ENCODE measurements at regions not wholly inside any gene's neighbourhood (a gene's known extent, or its start where the extent isn't known, plus 50 kb on each side); places are given as distances from the start of the nearest gene placed in this dataset.

GRCh38 chr7:152975076-152975475, 215.5 kb downstream of the ACTR3B start:
- Mint-ChIP-seq H3K27ac (no peak overlapping the region), H3K4me3 (no peak overlapping the region), H3K27me3 (no peaks in the 10 kb centered on the region), H3K4me1 (no peaks in the 10 kb centered on the region), H3K9me3 (peaks cover 0 to 18% of the 10 kb centered on the region in 2 donors)
- DNase-seq (no peak), ATAC-seq (no peak)

- no peak for ATAC-seq
- DNase-seq: no peak
- Mint-ChIP-seq H3K27ac (no peak overlapping the region), H3K9me3 (peaks cover 0 to 5% of the 10 kb centered on the region in 2 donors), H3K4me3 (no peak overlapping the region), H3K27me3 (no peaks in the 10 kb centered on the region), H3K4me1 (no peaks in the 10 kb centered on the region)
These were observed 219.8 kb downstream of the ACTR3B start for GRCh38 chr7:152979376-152979775.

GRCh38 chr7:152984421-152984820, 224.9 kb downstream of the ACTR3B start:
- ATAC-seq (no peak), DNase-seq (no peak)
- Mint-ChIP-seq H3K4me1 (no peaks in the 10 kb centered on the region), H3K4me3 (no peak overlapping the region), H3K27ac (no peak overlapping the region), H3K9me3 (peaks cover 0 to 5% of the 10 kb centered on the region in 2 donors), H3K27me3 (no peaks in the 10 kb centered on the region)

GRCh38 chr7:152986376-152986775, 226.8 kb downstream of the ACTR3B start:
- Mint-ChIP-seq H3K27me3 (peaks cover 3% of the 10 kb centered on the region), H3K27ac (no peak overlapping the region), H3K9me3 (peaks cover 0 to 5% of the 10 kb centered on the region in 2 donors), H3K4me1 (peaks cover 4% of the 10 kb centered on the region), H3K4me3 (no peak overlapping the region)
- DNase-seq (no peak), ATAC-seq (no peak)

GRCh38 chr7:152987656-152988055, 228.1 kb downstream of the ACTR3B start:
- H3K4me3 Mint-ChIP-seq: no peak overlapping the region

GRCh38 chr7:152989889-152990380, 230.4 kb downstream of the ACTR3B start:
- Mint-ChIP-seq H3K27me3 (peaks cover 8% of the 10 kb centered on the region), H3K4me3 (no peak overlapping the region), H3K9me3 (no peaks in the 10 kb centered on the region), H3K4me1 (peaks cover 4% of the 10 kb centered on the region), H3K27ac (peak overlapping the region; percentile 42 to 92)
- no peak for ATAC-seq
- DNase-seq: no peak

More at GRCh38 chr7:152987656-152988055, 228.1 kb downstream of the ACTR3B start:
- no peak overlapping the region for H3K27ac Mint-ChIP-seq
- H3K27me3 Mint-ChIP-seq: peaks cover 8% of the 10 kb centered on the region
- peaks cover 4% of the 10 kb centered on the region for H3K4me1 Mint-ChIP-seq
- ATAC-seq (no peak), DNase-seq (no peak)
- H3K9me3 Mint-ChIP-seq: no peaks in the 10 kb centered on the region

- Mint-ChIP-seq H3K4me1 (no peaks in the 10 kb centered on the region), H3K9me3 (peaks cover 0 to 34% of the 10 kb centered on the region in 2 donors), H3K27me3 (no peaks in the 10 kb centered on the region), H3K4me3 (no peak overlapping the region), H3K27ac (no peak overlapping the region)
- DNase-seq: no peak
- ATAC-seq: no peak
These were observed 238.9 kb downstream of the ACTR3B start for GRCh38 chr7:152998420-152998819.

GRCh38 chr7:153002115-153002514, 242.6 kb downstream of the ACTR3B start:
- Mint-ChIP-seq H3K27ac (no peak overlapping the region), H3K27me3 (no peaks in the 10 kb centered on the region), H3K9me3 (peaks cover 0 to 34% of the 10 kb centered on the region in 2 donors), H3K4me1 (no peaks in the 10 kb centered on the region), H3K4me3 (no peak overlapping the region)
- ATAC-seq: no peak
- DNase-seq: no peak

GRCh38 chr7:153002572-153002971, 243.0 kb downstream of the ACTR3B start:
- no peak overlapping the region for H3K27ac Mint-ChIP-seq
- H3K27me3 Mint-ChIP-seq: no peaks in the 10 kb centered on the region
- no peaks in the 10 kb centered on the region for H3K4me1 Mint-ChIP-seq
- no peak overlapping the region for H3K4me3 Mint-ChIP-seq
- peaks cover 0 to 34% of the 10 kb centered on the region in 2 donors for H3K9me3 Mint-ChIP-seq
- no peak for DNase-seq
- ATAC-seq: no peak

- H3K27ac Mint-ChIP-seq: no peak overlapping the region
- no peaks in the 10 kb centered on the region for H3K4me1 Mint-ChIP-seq
- H3K4me3 Mint-ChIP-seq: no peak overlapping the region
- peaks cover 0 to 27% of the 10 kb centered on the region in 2 donors for H3K9me3 Mint-ChIP-seq
- no peaks in the 10 kb centered on the region for H3K27me3 Mint-ChIP-seq
- DNase-seq (no peak), ATAC-seq (no peak)
These were observed 244.8 kb downstream of the ACTR3B start for GRCh38 chr7:153004341-153004740.

GRCh38 chr7:153005750-153006435, 246.3 kb downstream of the ACTR3B start:
- no peak overlapping the region for H3K27ac Mint-ChIP-seq
- peaks cover 0 to 12% of the 10 kb centered on the region in 2 donors for H3K9me3 Mint-ChIP-seq
- DNase-seq (no peak), ATAC-seq (no peak)
- no peak overlapping the region for H3K4me3 Mint-ChIP-seq
- no peaks in the 10 kb centered on the region for H3K4me1 Mint-ChIP-seq
- no peaks in the 10 kb centered on the region for H3K27me3 Mint-ChIP-seq

- Mint-ChIP-seq H3K27ac (no peak overlapping the region), H3K4me3 (no peak overlapping the region), H3K4me1 (no peaks in the 10 kb centered on the region), H3K27me3 (no peaks in the 10 kb centered on the region), H3K9me3 (peaks cover 0 to 7% of the 10 kb centered on the region in 2 donors)
- ATAC-seq (no peak), DNase-seq (no peak)
These were observed 246.9 kb downstream of the ACTR3B start for GRCh38 chr7:153006452-153006851.

GRCh38 chr7:153006911-153007310, 247.4 kb downstream of the ACTR3B start:
- Mint-ChIP-seq H3K9me3 (peaks cover 0 to 2% of the 10 kb centered on the region in 2 donors), H3K27ac (no peak overlapping the region), H3K27me3 (no peaks in the 10 kb centered on the region), H3K4me1 (no peaks in the 10 kb centered on the region), H3K4me3 (no peak overlapping the region)
- no peak for DNase-seq
- no peak for ATAC-seq

- H3K4me1 Mint-ChIP-seq: no peaks in the 10 kb centered on the region
- DNase-seq: no peak
- no peak overlapping the region for H3K4me3 Mint-ChIP-seq
These were observed 250.9 kb downstream of the ACTR3B start for GRCh38 chr7:153010416-153010815.

GRCh38 chr7:153012203-153012602, 252.7 kb downstream of the ACTR3B start:
- no peaks in the 10 kb centered on the region for H3K4me1 Mint-ChIP-seq
- ATAC-seq: no peak

More at GRCh38 chr7:153010416-153010815, 250.9 kb downstream of the ACTR3B start:
- Mint-ChIP-seq H3K9me3 (no peaks in the 10 kb centered on the region), H3K27ac (no peak overlapping the region), H3K27me3 (no peaks in the 10 kb centered on the region)
- no peak for ATAC-seq

GRCh38 chr7:153017223-153017622, 257.7 kb downstream of the ACTR3B start:
- H3K4me3 Mint-ChIP-seq: no peak overlapping the region
- no peak for ATAC-seq
- no peak overlapping the region for H3K27ac Mint-ChIP-seq
- DNase-seq: no peak
- H3K4me1 Mint-ChIP-seq: no peaks in the 10 kb centered on the region
- H3K9me3 Mint-ChIP-seq: peaks cover 5 to 7% of the 10 kb centered on the region in 2 donors
- H3K27me3 Mint-ChIP-seq: no peaks in the 10 kb centered on the region

More at GRCh38 chr7:153012203-153012602, 252.7 kb downstream of the ACTR3B start:
- no peak for DNase-seq
- H3K27me3 Mint-ChIP-seq: no peaks in the 10 kb centered on the region
- no peak overlapping the region for H3K4me3 Mint-ChIP-seq
- H3K27ac Mint-ChIP-seq: no peak overlapping the region
- no peaks in the 10 kb centered on the region for H3K9me3 Mint-ChIP-seq
